HepG2 (cell line): ENCODE measurements at regions not wholly inside any gene's neighbourhood (a gene's known extent, or its start where the extent isn't known, plus 50 kb on each side); places are given as distances from the start of the nearest gene placed in this dataset.

Experiments used
- ATAC-seq: fragments of 200-7000 bp; cut with Tn5 transposase; 3 replicates; pipeline ENCODE4 v1.9.1; 2020; ENCODE audit warnings: mild to moderate bottlenecking, moderate library complexity
- BruUV-seq: library from RNA; stranded (reverse); fragments of 400-500 nt; replicated peaks from 2 replicates; lab custom pipeline; 2021; lab: Mats Ljungman, UMichigan
- CTCF ChIA-PET: fragments of 300-600 bp; formaldehyde crosslinking; extraction: SDS; loops from one replicate; lab custom pipeline; 2021; ENCODE audit warnings: low total read pairs, inconsistent platforms, low intra/inter-chr PET ratio; lab: Yijun Ruan, JAX
- POLR2A ChIA-PET: fragments of 350-600 bp; sonication (Branson Sonifier 250); formaldehyde crosslinking; loops from one replicate; lab custom pipeline; 2020; ENCODE audit warnings: antibody characterized with exemption, inconsistent platforms; lab: Yijun Ruan, JAX
- DNase-seq: peaks from one replicate; pipeline ENCODE4 v3.0.0-alpha.2; 2015; ENCODE audit warnings: low spot score
- FAIRE-seq: peaks from 3 replicates; lab custom pipeline; 2011; peaks lifted over from hg19 to GRCh38; lab: Jason Lieb, UNC
- H2AFZ ChIP-seq: one replicate; pipeline ENCODE4 v1.6.1; 2011; ENCODE audit warnings: low read length, inconsistent platforms
- H3K27ac ChIP-seq: fragments of 300-600 bp; 3 replicates; pipeline ENCODE4 v1.8.0; 2011; ENCODE audit warnings: mixed run types, mild to moderate bottlenecking, mixed read lengths, low read length, inconsistent platforms; ENCODE audit not compliant: insufficient read depth; ENCODE audit errors: extremely low read length
- H3K27me3 ChIP-seq, 2 experiments: fragments of 200-600 bp in 1 of 2; 2 replicates in 1 of 2; 3 replicates in 1 of 2; pipeline versions ENCODE4 v1.6.0 to v1.8.0; 2011; ENCODE audit warnings: low read length in 2 of 2, mild to moderate bottlenecking in 2 of 2, moderate library complexity in 2 of 2, inconsistent platforms in 1 of 2; ENCODE audit not compliant: insufficient read depth in 2 of 2, control insufficient read depth in 1 of 2
- H3K36me3 ChIP-seq, 2 experiments: fragments of 200-600 bp in 1 of 2; replicated peaks in 1 of 2; 2 replicates in 1 of 2; 3 replicates in 1 of 2; pipeline versions ENCODE4 v1.5.1 to v1.8.0; 2011; ENCODE audit warnings: low read length in 2 of 2, inconsistent platforms in 1 of 2; ENCODE audit not compliant: insufficient read depth in 2 of 2, control insufficient read depth in 1 of 2
- H3K4me1 ChIP-seq: 2 replicates; pipeline ENCODE4 v1.5.1; 2012; ENCODE audit warnings: low read length, inconsistent platforms; ENCODE audit not compliant: insufficient read depth
- H3K4me2 ChIP-seq: 2 replicates; pipeline ENCODE4 v1.6.0; 2011; ENCODE audit warnings: low read depth, low read length, inconsistent platforms
- H3K4me3 ChIP-seq, 3 experiments: fragments of 200-600 bp in 1 of 3; sonication (generic), shearing (Covaris generic) in 1 of 3; replicated peaks in 1 of 3; 2 replicates each; pipeline ENCODE4 v1.5.1; 2011 to 2016; ENCODE audit warnings: low read length in 3 of 3, inconsistent platforms in 2 of 3, low read depth in 2 of 3, mild to moderate bottlenecking in 2 of 3, control low read depth in 1 of 3, mixed read lengths in 1 of 3; ENCODE audit not compliant: insufficient read depth in 1 of 3
- H3K79me2 ChIP-seq: one replicate; pipeline ENCODE4 v1.6.1; 2011; ENCODE audit warnings: low read length, inconsistent platforms; ENCODE audit not compliant: insufficient read depth
- H3K9ac ChIP-seq: 2 replicates; pipeline ENCODE4 v1.6.0; 2011; ENCODE audit warnings: mild to moderate bottlenecking, low read depth, low read length, inconsistent platforms; ENCODE audit not compliant: insufficient read depth
- H3K9me3 ChIP-seq: 2 replicates; pipeline ENCODE4 v1.5.1; 2012; ENCODE audit warnings: mild to moderate bottlenecking, low read length
- H4K20me1 ChIP-seq: 2 replicates; pipeline ENCODE4 v1.6.0; 2011; ENCODE audit warnings: inconsistent platforms, mild to moderate bottlenecking, low read length, moderate library complexity; ENCODE audit not compliant: insufficient read depth
- ARID2 ChIP-seq: sonication (generic); formaldehyde crosslinking; IDR thresholded peaks from 2 replicates; pipeline ENCODE4 v1.8.1; 2022; ENCODE audit warnings: mild to moderate bottlenecking, missing genetic modification reagents, borderline replicate concordance
- MYNN ChIP-seq: sonication (generic); formaldehyde crosslinking; IDR thresholded peaks from 2 replicates; pipeline ENCODE4 v1.4.0; 2020; ENCODE audit warnings: mild to moderate bottlenecking, low read depth, missing genetic modification reagents
- PAF1 ChIP-seq: IDR thresholded peaks from 2 replicates; pipeline ENCODE4 v1.6.1; 2016; ENCODE audit warnings: missing genetic modification reagents, missing compliant biosample characterization
- SETDB1 ChIP-seq: sonication (generic); formaldehyde crosslinking; IDR thresholded peaks from 2 replicates; pipeline ENCODE4 v1.5.1; 2020; ENCODE audit warnings: missing genetic modification reagents, mild to moderate bottlenecking, borderline replicate concordance
- STAT5B ChIP-seq: sonication (generic); formaldehyde crosslinking; IDR thresholded peaks from 2 replicates; pipeline ENCODE4 v1.4.0; 2020; ENCODE audit warnings: missing genetic modification reagents
- TP53 ChIP-seq: sonication (generic); formaldehyde crosslinking; conservative IDR thresholded peaks from 2 replicates; pipeline ENCODE4 v1.4.0; 2020; ENCODE audit warnings: missing genetic modification reagents
- ZBTB1 ChIP-seq: sonication (generic); formaldehyde crosslinking; IDR thresholded peaks from 2 replicates; pipeline ENCODE4 v1.4.0; 2020; ENCODE audit warnings: missing genetic modification reagents, borderline replicate concordance
- ZFP62 ChIP-seq: sonication (generic); formaldehyde crosslinking; IDR thresholded peaks from 2 replicates; pipeline ENCODE4 v1.4.0; 2020; ENCODE audit warnings: missing genetic modification reagents
- ZFP90 ChIP-seq: sonication (generic); formaldehyde crosslinking; IDR thresholded peaks from 2 replicates; pipeline ENCODE4 v1.8.0; 2022; ENCODE audit warnings: missing genetic modification reagents, mild to moderate bottlenecking, inconsistent platforms, borderline replicate concordance
- ZNF34 ChIP-seq: sonication (generic); formaldehyde crosslinking; IDR thresholded peaks from 2 replicates; pipeline ENCODE4 v1.4.0; 2020; ENCODE audit warnings: mild to moderate bottlenecking, missing genetic modification reagents, borderline replicate concordance
- ZNF446 ChIP-seq: sonication (generic); formaldehyde crosslinking; IDR thresholded peaks from 2 replicates; pipeline ENCODE4 v1.5.0; 2020; ENCODE audit warnings: mild to moderate bottlenecking, missing genetic modification reagents
- ZNF629 ChIP-seq: sonication (generic); formaldehyde crosslinking; conservative IDR thresholded peaks from 2 replicates; pipeline ENCODE4 v1.5.0; 2020; ENCODE audit warnings: missing genetic modification reagents
- ZNF713 ChIP-seq: sonication (generic); formaldehyde crosslinking; IDR thresholded peaks from 2 replicates; pipeline ENCODE4 v1.4.0; 2020; ENCODE audit warnings: mild to moderate bottlenecking, missing genetic modification reagents
- ZNF746 ChIP-seq: sonication (generic); formaldehyde crosslinking; IDR thresholded peaks from 2 replicates; pipeline ENCODE4 v1.8.0; 2022; ENCODE audit warnings: mild to moderate bottlenecking, missing genetic modification reagents
- WGBS: methylation state at CpG from one replicate; pipeline ENCODE4 v1.1.6; 2017; ENCODE audit warnings: low lambda C conversion rate; 5-methylcytosine and 5-hydroxymethylcytosine counted together
- in situ Hi-C: cut with HindIII; loops from 2 replicates; pipeline ENCODE4 v1.10.0; 2017; ENCODE audit warnings: low pct_unique_long_range_greater_than_20kb; ENCODE audit not compliant: extremely low pct_ligation_motif_present
- intact Hi-C: fragments of 100-400 bp; cut with micrococcal nuclease; formaldehyde crosslinking; loops from one replicate; pipeline ENCODE4 v1.10.0; 2022; ENCODE audit not compliant: unreplicated experiment
- TF ChIP-seq, protein P1 (sequence below): sonication (generic); formaldehyde crosslinking; IDR thresholded peaks from 2 replicates; pipeline ENCODE4 v1.4.0; 2020; ENCODE audit warnings: missing genetic modification reagents, borderline replicate concordance
- TF ChIP-seq, protein P2 (sequence below): sonication (generic); formaldehyde crosslinking; IDR thresholded peaks from 2 replicates; pipeline ENCODE4 v1.4.0; 2020; ENCODE audit warnings: missing genetic modification reagents

- H3K27ac ChIP-seq = no peak overlapping the region
- H3K36me3 ChIP-seq = no peaks in the 10 kb centered on the region
- no peaks in the 10 kb centered on the region for H4K20me1 ChIP-seq
- H3K9me3 ChIP-seq = no peaks in the 10 kb centered on the region
- no peak for DNase-seq
- ChIA-PET POLR2A (no interaction called here), CTCF (no interaction called here)
- no peak overlapping the region for H3K9ac ChIP-seq
- no peaks in the 10 kb centered on the region for H3K4me1 ChIP-seq
- no peaks in the 10 kb centered on the region for H3K79me2 ChIP-seq
- H3K27me3 ChIP-seq = peaks cover 0 to 4% of the 10 kb centered on the region in 2 experiments; a peak in 2 of 5 replicates
- no TSS peak for BruUV-seq
- no peak for ATAC-seq
- H3K4me3 ChIP-seq = no peak overlapping the region
- in situ Hi-C loops = no loop called here
- H2AFZ ChIP-seq = no peak overlapping the region
- FAIRE-seq = no peak
- TF ChIP-seq STAT5B = no peak
- no peak for TF ChIP-seq ZNF746 (CRISPR knock-in tag)
- TF ChIP-seq TP53 (CRISPR knock-in tag) = no peak
- no peak for TF ChIP-seq SETDB1 (CRISPR knock-in tag)
- TF ChIP-seq ZFP90 (CRISPR knock-in tag) = no peak
- no peak for TF ChIP-seq ZFP62
- TF ChIP-seq ZNF446 = no peak
- no peak for TF ChIP-seq ARID2
- TF ChIP-seq, protein P1, sequence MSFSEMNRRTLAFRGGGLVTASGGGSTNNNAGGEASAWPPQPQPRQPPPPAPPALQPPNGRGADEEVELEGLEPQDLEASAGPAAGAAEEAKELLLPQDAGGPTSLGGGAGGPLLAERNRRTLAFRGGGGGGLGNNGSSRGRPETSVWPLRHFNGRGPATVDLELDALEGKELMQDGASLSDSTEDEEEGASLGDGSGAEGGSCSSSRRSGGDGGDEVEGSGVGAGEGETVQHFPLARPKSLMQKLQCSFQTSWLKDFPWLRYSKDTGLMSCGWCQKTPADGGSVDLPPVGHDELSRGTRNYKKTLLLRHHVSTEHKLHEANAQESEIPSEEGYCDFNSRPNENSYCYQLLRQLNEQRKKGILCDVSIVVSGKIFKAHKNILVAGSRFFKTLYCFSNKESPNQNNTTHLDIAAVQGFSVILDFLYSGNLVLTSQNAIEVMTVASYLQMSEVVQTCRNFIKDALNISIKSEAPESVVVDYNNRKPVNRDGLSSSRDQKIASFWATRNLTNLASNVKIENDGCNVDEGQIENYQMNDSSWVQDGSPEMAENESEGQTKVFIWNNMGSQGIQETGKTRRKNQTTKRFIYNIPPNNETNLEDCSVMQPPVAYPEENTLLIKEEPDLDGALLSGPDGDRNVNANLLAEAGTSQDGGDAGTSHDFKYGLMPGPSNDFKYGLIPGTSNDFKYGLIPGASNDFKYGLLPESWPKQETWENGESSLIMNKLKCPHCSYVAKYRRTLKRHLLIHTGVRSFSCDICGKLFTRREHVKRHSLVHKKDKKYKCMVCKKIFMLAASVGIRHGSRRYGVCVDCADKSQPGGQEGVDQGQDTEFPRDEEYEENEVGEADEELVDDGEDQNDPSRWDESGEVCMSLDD (CRISPR knock-in tag) = no peak
- TF ChIP-seq ZNF629 (CRISPR knock-in tag) = no peak
- no peak for TF ChIP-seq ZNF713 (CRISPR knock-in tag)
- TF ChIP-seq ZNF34 (CRISPR knock-in tag) = no peak
- no peak for TF ChIP-seq MYNN
- TF ChIP-seq PAF1 = no peak
- no peak for TF ChIP-seq ZBTB1 (CRISPR knock-in tag)
- TF ChIP-seq, protein P2, sequence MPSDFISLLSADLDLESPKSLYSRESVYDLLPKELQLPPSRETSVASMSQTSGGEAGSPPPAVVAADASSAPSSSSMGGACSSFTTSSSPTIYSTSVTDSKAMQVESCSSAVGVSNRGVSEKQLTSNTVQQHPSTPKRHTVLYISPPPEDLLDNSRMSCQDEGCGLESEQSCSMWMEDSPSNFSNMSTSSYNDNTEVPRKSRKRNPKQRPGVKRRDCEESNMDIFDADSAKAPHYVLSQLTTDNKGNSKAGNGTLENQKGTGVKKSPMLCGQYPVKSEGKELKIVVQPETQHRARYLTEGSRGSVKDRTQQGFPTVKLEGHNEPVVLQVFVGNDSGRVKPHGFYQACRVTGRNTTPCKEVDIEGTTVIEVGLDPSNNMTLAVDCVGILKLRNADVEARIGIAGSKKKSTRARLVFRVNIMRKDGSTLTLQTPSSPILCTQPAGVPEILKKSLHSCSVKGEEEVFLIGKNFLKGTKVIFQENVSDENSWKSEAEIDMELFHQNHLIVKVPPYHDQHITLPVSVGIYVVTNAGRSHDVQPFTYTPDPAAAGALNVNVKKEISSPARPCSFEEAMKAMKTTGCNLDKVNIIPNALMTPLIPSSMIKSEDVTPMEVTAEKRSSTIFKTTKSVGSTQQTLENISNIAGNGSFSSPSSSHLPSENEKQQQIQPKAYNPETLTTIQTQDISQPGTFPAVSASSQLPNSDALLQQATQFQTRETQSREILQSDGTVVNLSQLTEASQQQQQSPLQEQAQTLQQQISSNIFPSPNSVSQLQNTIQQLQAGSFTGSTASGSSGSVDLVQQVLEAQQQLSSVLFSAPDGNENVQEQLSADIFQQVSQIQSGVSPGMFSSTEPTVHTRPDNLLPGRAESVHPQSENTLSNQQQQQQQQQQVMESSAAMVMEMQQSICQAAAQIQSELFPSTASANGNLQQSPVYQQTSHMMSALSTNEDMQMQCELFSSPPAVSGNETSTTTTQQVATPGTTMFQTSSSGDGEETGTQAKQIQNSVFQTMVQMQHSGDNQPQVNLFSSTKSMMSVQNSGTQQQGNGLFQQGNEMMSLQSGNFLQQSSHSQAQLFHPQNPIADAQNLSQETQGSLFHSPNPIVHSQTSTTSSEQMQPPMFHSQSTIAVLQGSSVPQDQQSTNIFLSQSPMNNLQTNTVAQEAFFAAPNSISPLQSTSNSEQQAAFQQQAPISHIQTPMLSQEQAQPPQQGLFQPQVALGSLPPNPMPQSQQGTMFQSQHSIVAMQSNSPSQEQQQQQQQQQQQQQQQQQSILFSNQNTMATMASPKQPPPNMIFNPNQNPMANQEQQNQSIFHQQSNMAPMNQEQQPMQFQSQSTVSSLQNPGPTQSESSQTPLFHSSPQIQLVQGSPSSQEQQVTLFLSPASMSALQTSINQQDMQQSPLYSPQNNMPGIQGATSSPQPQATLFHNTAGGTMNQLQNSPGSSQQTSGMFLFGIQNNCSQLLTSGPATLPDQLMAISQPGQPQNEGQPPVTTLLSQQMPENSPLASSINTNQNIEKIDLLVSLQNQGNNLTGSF (CRISPR knock-in tag) = no peak
- 53% methylated on average over 10 of the region's 11 CpGs for WGBS
- no peak overlapping the region for H3K4me2 ChIP-seq
- intact Hi-C loops = no loop called here
Observed at GRCh38 chr3:13954741-13955483, 75.0 kb upstream of the WNT7A start.
